SU-DHL-6 (cell line): ENCODE measurements at regions not wholly inside any gene's neighbourhood (a gene's known extent, or its start where the extent isn't known, plus 50 kb on each side); places are given as distances from the start of the nearest gene placed in this dataset.

Source experiments
- H2AFZ ChIP-seq: fragments of 200-600 bp; sonication (generic); 2 replicates; pipeline ENCODE4 v1.6.1; 2014; ENCODE audit warnings: low read depth, mild to moderate bottlenecking, moderate library complexity, mixed read lengths, antibody characterized with exemption, low read length; ENCODE audit not compliant: severe bottlenecking
- H3F3A ChIP-seq: fragments of 200-600 bp; shearing (Covaris generic); 2 replicates; pipeline ENCODE4 v1.6.0; 2016; ENCODE audit warnings: antibody characterized with exemption, mild to moderate bottlenecking; ENCODE audit not compliant: insufficient read depth
- H3K27ac ChIP-seq: fragments of 200-600 bp; sonication (generic); 2 replicates; pipeline ENCODE4 v1.5.1; 2016; ENCODE audit warnings: low read depth, mild to moderate bottlenecking, low read length, moderate library complexity, mixed read lengths
- H3K27me3 ChIP-seq: fragments of 200-600 bp; sonication (generic), shearing (Covaris generic); 2 replicates; pipeline ENCODE4 v1.6.0; 2014; ENCODE audit warnings: mild to moderate bottlenecking, low read length
- H3K36me3 ChIP-seq: fragments of 200-600 bp; sonication (generic); 2 replicates; pipeline ENCODE4 v1.6.1; 2014; ENCODE audit warnings: mild to moderate bottlenecking, low read length, mixed read lengths
- H3K4me2 ChIP-seq: fragments of 300-600, 200-600 bp; shearing (Covaris generic), sonication (generic); 2 replicates; pipeline ENCODE4 v1.6.0; 2014; ENCODE audit warnings: low read length, low read depth, mild to moderate bottlenecking; ENCODE audit not compliant: poor library complexity, severe bottlenecking
- H3K4me3 ChIP-seq: fragments of 200-600 bp; sonication (generic); 2 replicates; pipeline ENCODE4 v1.5.1; 2014; ENCODE audit warnings: antibody characterized with exemption, low read length, mild to moderate bottlenecking, mixed read lengths; ENCODE audit not compliant: insufficient read depth, poor library complexity, severe bottlenecking
- H3K79me2 ChIP-seq: fragments of 200-600 bp; sonication (generic); 2 replicates; pipeline ENCODE4 v1.6.1; 2014; ENCODE audit warnings: mild to moderate bottlenecking, low read length, moderate library complexity; ENCODE audit not compliant: insufficient read depth
- H3K9ac ChIP-seq: fragments of 200-600 bp; sonication (generic); 2 replicates; pipeline ENCODE4 v1.7.0; 2014; ENCODE audit warnings: mild to moderate bottlenecking, low read length
- H3K9me2 ChIP-seq: fragments of 200-600 bp; sonication (generic); replicated peaks from 2 replicates; pipeline ENCODE4 v1.6.1; 2014; ENCODE audit warnings: low read length; ENCODE audit not compliant: insufficient read depth
- H3K9me3 ChIP-seq: fragments of 200-600 bp; sonication (generic); 2 replicates; pipeline ENCODE4 v1.6.1; 2014; ENCODE audit warnings: low read length, mixed read lengths; ENCODE audit not compliant: insufficient read depth
- H4K20me1 ChIP-seq: fragments of 200-600 bp; sonication (generic); 2 replicates; pipeline ENCODE4 v1.6.1; 2014; ENCODE audit warnings: low read depth, mild to moderate bottlenecking, antibody characterized with exemption, low read length, moderate library complexity, mixed read lengths
- CTCF ChIP-seq: fragments of 200-600 bp; sonication (generic); IDR thresholded peaks from one replicate; pipeline ENCODE4 v1.5.1; 2017; ENCODE audit warnings: antibody characterized with exemption, mild to moderate bottlenecking, low read length, moderate library complexity; ENCODE audit not compliant: insufficient read depth, poor library complexity, severe bottlenecking
- EZH2phosphoT487 ChIP-seq: fragments of 200-600 bp; sonication (generic), shearing (Covaris generic); conservative IDR thresholded peaks from 2 replicates; pipeline ENCODE4 v1.6.1; 2018; ENCODE audit warnings: mild to moderate bottlenecking, antibody characterized with exemption, low read length, moderate library complexity, mixed read lengths

GRCh38 chr4:60808726-60809485 is 391.2 kb upstream of the ADGRL3 start:
- Histone ChIP-seq H3K79me2 (no peaks in the 10 kb centered on the region), H3K4me2 (no peak overlapping the region), H3K4me3 (no peak overlapping the region), H3F3A (no peaks in the 10 kb centered on the region), H3K27ac (no peak overlapping the region), H3K27me3 (no peaks in the 10 kb centered on the region), H4K20me1 (no peaks in the 10 kb centered on the region), H3K9me2 (no peaks in the 10 kb centered on the region), H3K36me3 (no peaks in the 10 kb centered on the region), H3K9me3 (no peaks in the 10 kb centered on the region), H2AFZ (no peak overlapping the region), H3K9ac (no peak overlapping the region)
- TF ChIP-seq CTCF (no peak), EZH2phosphoT487 (no peak)

- no peaks in the 10 kb centered on the region for H3K27me3 ChIP-seq
- no peak overlapping the region for H2AFZ ChIP-seq
- H3K4me2 ChIP-seq = no peak overlapping the region
- no peaks in the 10 kb centered on the region for H3K9me2 ChIP-seq
- no peaks in the 10 kb centered on the region for H3K9me3 ChIP-seq
- H4K20me1 ChIP-seq = no peaks in the 10 kb centered on the region
- no peak overlapping the region for H3K9ac ChIP-seq
- H3K36me3 ChIP-seq = no peaks in the 10 kb centered on the region
- H3K79me2 ChIP-seq = no peaks in the 10 kb centered on the region
- no peak overlapping the region for H3K27ac ChIP-seq
- no peaks in the 10 kb centered on the region for H3F3A ChIP-seq
- TF ChIP-seq CTCF (no peak), EZH2phosphoT487 (no peak)
- H3K4me3 ChIP-seq = no peak overlapping the region
These were observed 390.7 kb upstream of the ADGRL3 start for GRCh38 chr4:60809486-60809800.

- H3K9ac ChIP-seq = no peak overlapping the region
- H3K27me3 ChIP-seq = no peaks in the 10 kb centered on the region
- no peaks in the 10 kb centered on the region for H3K9me3 ChIP-seq
- H3F3A ChIP-seq = no peaks in the 10 kb centered on the region
- no peak overlapping the region for H2AFZ ChIP-seq
- H3K27ac ChIP-seq = no peak overlapping the region
- TF ChIP-seq CTCF (no peak), EZH2phosphoT487 (no peak)
- H3K4me3 ChIP-seq = no peak overlapping the region
- no peaks in the 10 kb centered on the region for H3K36me3 ChIP-seq
- H4K20me1 ChIP-seq = no peaks in the 10 kb centered on the region
- no peak overlapping the region for H3K4me2 ChIP-seq
- H3K9me2 ChIP-seq = no peaks in the 10 kb centered on the region
- no peaks in the 10 kb centered on the region for H3K79me2 ChIP-seq
These were observed 387.3 kb upstream of the ADGRL3 start for GRCh38 chr4:60812811-60813210.
